ENCODE measurements at regions not wholly inside any gene's neighbourhood (a gene's known extent, or its start where the extent isn't known, plus 50 kb on each side); places are given as distances from the start of the nearest gene placed in this dataset.

DNA sequence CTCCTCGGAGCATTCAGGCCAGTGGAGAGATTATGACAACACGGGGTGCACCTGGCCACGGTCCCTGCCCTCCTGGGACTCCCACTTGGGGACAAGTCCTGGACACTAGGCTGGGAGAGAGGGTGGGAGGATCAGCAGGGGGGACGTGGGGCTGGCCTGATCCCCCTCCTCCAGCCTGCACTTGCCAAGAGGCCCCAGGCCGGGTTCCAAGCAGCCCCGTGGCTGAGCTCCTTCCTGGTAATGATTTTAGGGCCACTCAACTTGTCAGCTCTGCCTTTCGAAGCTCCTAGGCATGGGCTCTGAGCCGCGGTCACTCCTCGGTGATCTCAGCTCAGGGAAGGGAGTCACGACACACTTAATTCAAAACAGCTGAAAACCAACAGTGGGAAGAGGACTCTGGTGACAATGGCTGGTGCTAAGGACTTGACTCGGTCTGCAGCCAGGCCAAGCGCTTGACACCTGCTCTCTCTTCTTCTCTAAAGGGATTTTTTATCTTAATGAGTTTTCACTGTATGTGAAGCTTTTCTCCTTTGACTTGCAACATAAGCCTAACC is 161.7 kb downstream of the BMP7 start:
- TF ChIP-seq, protein P1, sequence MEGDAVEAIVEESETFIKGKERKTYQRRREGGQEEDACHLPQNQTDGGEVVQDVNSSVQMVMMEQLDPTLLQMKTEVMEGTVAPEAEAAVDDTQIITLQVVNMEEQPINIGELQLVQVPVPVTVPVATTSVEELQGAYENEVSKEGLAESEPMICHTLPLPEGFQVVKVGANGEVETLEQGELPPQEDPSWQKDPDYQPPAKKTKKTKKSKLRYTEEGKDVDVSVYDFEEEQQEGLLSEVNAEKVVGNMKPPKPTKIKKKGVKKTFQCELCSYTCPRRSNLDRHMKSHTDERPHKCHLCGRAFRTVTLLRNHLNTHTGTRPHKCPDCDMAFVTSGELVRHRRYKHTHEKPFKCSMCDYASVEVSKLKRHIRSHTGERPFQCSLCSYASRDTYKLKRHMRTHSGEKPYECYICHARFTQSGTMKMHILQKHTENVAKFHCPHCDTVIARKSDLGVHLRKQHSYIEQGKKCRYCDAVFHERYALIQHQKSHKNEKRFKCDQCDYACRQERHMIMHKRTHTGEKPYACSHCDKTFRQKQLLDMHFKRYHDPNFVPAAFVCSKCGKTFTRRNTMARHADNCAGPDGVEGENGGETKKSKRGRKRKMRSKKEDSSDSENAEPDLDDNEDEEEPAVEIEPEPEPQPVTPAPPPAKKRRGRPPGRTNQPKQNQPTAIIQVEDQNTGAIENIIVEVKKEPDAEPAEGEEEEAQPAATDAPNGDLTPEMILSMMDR (IDR thresholded peaks at IDR 0.05) = no peak
- TF ChIP-seq EZH2 (IDR thresholded peaks at IDR 0.05) (no peak), EZH2phosphoT487 (IDR thresholded peaks at IDR 0.05) (no peak)
